A673 (cell line): ENCODE measurements at regions not wholly inside any gene's neighbourhood (a gene's known extent, or its start where the extent isn't known, plus 50 kb on each side); places are given as distances from the start of the nearest gene placed in this dataset.

ENCODE experiments used
- BruUV-seq: library from RNA; stranded (reverse); fragments of 400-500 nt; replicated peaks from 2 replicates; lab custom pipeline; 2021; lab: Mats Ljungman, UMichigan
- CTCF ChIA-PET: fragments of 300-600 bp; sonication (Branson Sonifier 250); formaldehyde crosslinking; loops from one replicate; lab custom pipeline; 2022; ENCODE audit warnings: antibody characterized with exemption; lab: Charles Lee
- POLR2A ChIA-PET: fragments of 300-600 bp; sonication (Branson Sonifier 250); formaldehyde crosslinking; loops from one replicate; lab custom pipeline; 2022; ENCODE audit warnings: antibody characterized with exemption; ENCODE audit not compliant: low non-redundant PET; lab: Charles Lee
- DNase-seq: peaks from one replicate; pipeline ENCODE4 v3.0.0-alpha.2; 2015; ENCODE audit warnings: low spot score
- H3K27ac ChIP-seq: fragments of 200-600 bp; sonication (generic); 2 replicates; pipeline ENCODE4 v1.5.1; 2016; ENCODE audit warnings: mixed run types, low read depth, mild to moderate bottlenecking, mixed read lengths, antibody characterized with exemption, low read length; ENCODE audit not compliant: poor library complexity, severe bottlenecking
- H3K27me3 ChIP-seq: fragments of 200-600 bp; sonication (generic); replicated peaks from 2 replicates; pipeline ENCODE4 v1.6.1; 2017; ENCODE audit warnings: mixed run types, low read depth, mild to moderate bottlenecking, mixed read lengths, antibody characterized with exemption, low read length; ENCODE audit not compliant: insufficient read depth, poor library complexity
- H3K36me3 ChIP-seq: fragments of 200-600 bp; sonication (generic); 2 replicates; pipeline ENCODE4 v1.6.1; 2016; ENCODE audit warnings: mixed run types, mild to moderate bottlenecking, mixed read lengths, antibody characterized with exemption, low read length; ENCODE audit not compliant: insufficient read depth, poor library complexity, severe bottlenecking
- H3K4me1 ChIP-seq: fragments of 200-600 bp; sonication (generic); 2 replicates; pipeline ENCODE4 v1.6.1; 2017; ENCODE audit warnings: mixed run types, mild to moderate bottlenecking, mixed read lengths, antibody characterized with exemption, low read length; ENCODE audit not compliant: insufficient read depth, poor library complexity, severe bottlenecking
- H3K4me3 ChIP-seq: fragments of 200-600 bp; sonication (generic); 2 replicates; pipeline ENCODE4 v1.5.1; 2016; ENCODE audit warnings: low read depth, mixed run types, mild to moderate bottlenecking, mixed read lengths, low read length; ENCODE audit not compliant: poor library complexity, severe bottlenecking
- H3K9me3 ChIP-seq: fragments of 200-600 bp; sonication (generic); 2 replicates; pipeline ENCODE4 v1.6.1; 2016; ENCODE audit warnings: mixed run types, low read depth, mild to moderate bottlenecking, mixed read lengths, antibody characterized with exemption, low read length; ENCODE audit not compliant: poor library complexity, severe bottlenecking
- CTCF ChIP-seq: fragments of 300-800, 200-600 bp; sonication (generic); conservative IDR thresholded peaks from 2 replicates; pipeline ENCODE4 v1.5.1; 2017; ENCODE audit warnings: low read depth, mild to moderate bottlenecking, antibody characterized with exemption, low read length, moderate library complexity, mixed read lengths
- EZH2 ChIP-seq: fragments of 200-600 bp; sonication (generic); IDR thresholded peaks from 2 replicates; pipeline ENCODE4 v1.6.1; 2017; ENCODE audit warnings: borderline replicate concordance, low read depth, mild to moderate bottlenecking, mixed read lengths, antibody characterized with exemption, low read length; ENCODE audit not compliant: poor library complexity, severe bottlenecking
- intact Hi-C: fragments of 100-400 bp; cut with micrococcal nuclease; formaldehyde crosslinking; loops from one replicate; pipeline ENCODE4 v1.10.0; 2022; ENCODE audit not compliant: unreplicated experiment

- TF ChIP-seq EZH2 (no peak), CTCF (no peak)
- no peak for DNase-seq
- intact Hi-C loops: no loop called here
- BruUV-seq: no TSS peak
- Histone ChIP-seq H3K27ac (no peak overlapping the region), H3K9me3 (no peaks in the 10 kb centered on the region), H3K27me3 (no peaks in the 10 kb centered on the region), H3K4me1 (no peaks in the 10 kb centered on the region), H3K4me3 (no peak overlapping the region), H3K36me3 (no peaks in the 10 kb centered on the region)
- POLR2A ChIA-PET: no interaction called here
- CTCF ChIA-PET: no interaction called here
These were observed 53.8 kb upstream of the BET1 start for GRCh38 chr7:94057955-94058354.

GRCh38 chr7:94059746-94060145, 55.6 kb upstream of the BET1 start:
- Histone ChIP-seq H3K9me3 (no peaks in the 10 kb centered on the region), H3K4me3 (no peak overlapping the region), H3K27ac (no peak overlapping the region), H3K36me3 (no peaks in the 10 kb centered on the region), H3K27me3 (no peaks in the 10 kb centered on the region), H3K4me1 (no peaks in the 10 kb centered on the region)
- ChIA-PET CTCF (no interaction called here), POLR2A (no interaction called here)
- DNase-seq: no peak
- intact Hi-C loops: no loop called here
- no TSS peak for BruUV-seq
- TF ChIP-seq EZH2 (no peak), CTCF (no peak)

DNA sequence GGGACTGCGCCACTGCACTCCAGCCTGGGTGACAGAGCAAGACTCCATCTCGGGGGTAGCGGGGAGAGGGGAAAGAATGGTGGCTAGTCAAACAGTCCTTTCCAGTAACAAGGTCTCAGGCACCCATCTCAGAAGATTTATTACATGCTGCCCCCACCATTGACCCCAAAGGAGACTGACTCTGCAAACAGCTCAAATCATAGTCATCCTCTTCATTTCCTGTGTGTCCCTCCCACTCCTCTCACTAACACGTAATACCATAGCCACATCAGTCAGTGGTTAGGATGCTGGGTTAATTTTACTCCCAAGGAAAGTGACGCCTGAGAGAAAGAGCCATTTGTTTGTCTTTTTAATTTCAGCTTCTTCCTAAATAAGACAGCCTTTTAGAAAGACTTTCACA, 56.6 kb upstream of the BET1 start:
- Histone ChIP-seq H3K4me3 (no peak overlapping the region), H3K4me1 (no peaks in the 10 kb centered on the region), H3K27me3 (no peaks in the 10 kb centered on the region), H3K27ac (no peak overlapping the region), H3K9me3 (no peaks in the 10 kb centered on the region), H3K36me3 (no peaks in the 10 kb centered on the region)
- TF ChIP-seq CTCF (no peak), EZH2 (no peak)
- ChIA-PET POLR2A (no interaction called here), CTCF (no interaction called here)
- intact Hi-C loops: no loop called here
- BruUV-seq: no TSS peak
- DNase-seq: no peak
